ENCODE measurements at regions not wholly inside any gene's neighbourhood (a gene's known extent, or its start where the extent isn't known, plus 50 kb on each side); places are given as distances from the start of the nearest gene placed in this dataset.

- ChIA-PET CTCF (no interaction called here), POLR2A (no interaction called here)
- TF ChIP-seq PKNOX1 (IDR thresholded peaks at IDR 0.05) (no peak), NFRKB (IDR thresholded peaks at IDR 0.05) (no peak), SP1 (IDR thresholded peaks at IDR 0.05) (no peak), HDGF (IDR thresholded peaks at IDR 0.05; ENCODE audit: borderline replicate concordance) (no peak), ZNF384 (IDR thresholded peaks at IDR 0.05) (no peak), FOXK2 (IDR thresholded peaks at IDR 0.05) (no peak), ARNT (IDR thresholded peaks at IDR 0.05) (no peak), ELF4 (IDR thresholded peaks at IDR 0.05) (no peak), BHLHE40 (IDR thresholded peaks at IDR 0.05; ENCODE audit: borderline replicate concordance) (no peak), LEF1 (IDR thresholded peaks at IDR 0.05; ENCODE audit: borderline replicate concordance) (no peak), SUZ12 (IDR thresholded peaks at IDR 0.05) (no peak), L3MBTL2 (conservative IDR thresholded peaks at IDR 0.05) (no peak), CTBP1 (IDR thresholded peaks at IDR 0.05; ENCODE audit: borderline replicate concordance) (no peak), FOXA1 (IDR thresholded peaks at IDR 0.05) (no peak), FOXM1 (IDR thresholded peaks at IDR 0.05; ENCODE audit: borderline replicate concordance) (no peak), TARDBP (IDR thresholded peaks at IDR 0.05) (no peak)
- DNase-seq (ENCODE audit: extremely low spot score) = no peak
These were observed 288.3 kb upstream of the ZC3H12C start for GRCh38 chr11:109804911-109805310.

DNA sequence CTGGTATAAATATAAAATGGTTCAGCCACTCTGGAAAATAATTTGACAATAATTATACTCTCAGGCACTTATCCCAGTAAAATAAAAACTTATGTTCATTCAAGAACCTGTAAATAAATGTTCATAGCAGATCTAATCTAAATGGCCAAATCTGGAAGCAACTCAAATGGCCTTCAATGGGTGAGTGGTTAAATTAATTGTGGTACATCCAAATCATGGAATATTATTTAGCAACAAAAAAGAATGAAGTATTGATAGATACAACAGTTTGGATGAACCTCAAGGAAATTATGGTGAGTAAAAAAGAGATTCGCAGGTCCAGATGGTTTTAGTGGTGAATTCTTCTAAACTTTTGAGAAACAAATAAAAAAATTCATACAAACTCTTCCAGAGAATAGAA lies 287.0 kb upstream of the ZC3H12C start:
- DNase-seq (ENCODE audit: extremely low spot score) = no peak
- ChIA-PET CTCF (no interaction called here), POLR2A (no interaction called here)
- no peak for TF ChIP-seq LEF1 (IDR thresholded peaks at IDR 0.05; ENCODE audit: borderline replicate concordance)
- TF ChIP-seq HDGF (IDR thresholded peaks at IDR 0.05; ENCODE audit: borderline replicate concordance) = no peak

- no peak for TF ChIP-seq PKNOX1 (IDR thresholded peaks at IDR 0.05)
- TF ChIP-seq FOXA1 (IDR thresholded peaks at IDR 0.05) = no peak
- TF ChIP-seq BHLHE40 (IDR thresholded peaks at IDR 0.05; ENCODE audit: borderline replicate concordance) = no peak
- TF ChIP-seq FOXM1 (IDR thresholded peaks at IDR 0.05; ENCODE audit: borderline replicate concordance) = no peak
- CTCF ChIA-PET = no interaction called here
- no peak for DNase-seq (ENCODE audit: extremely low spot score)
- POLR2A ChIA-PET = no interaction called here
These were observed 284.6 kb upstream of the ZC3H12C start for GRCh38 chr11:109808569-109808968.

DNA sequence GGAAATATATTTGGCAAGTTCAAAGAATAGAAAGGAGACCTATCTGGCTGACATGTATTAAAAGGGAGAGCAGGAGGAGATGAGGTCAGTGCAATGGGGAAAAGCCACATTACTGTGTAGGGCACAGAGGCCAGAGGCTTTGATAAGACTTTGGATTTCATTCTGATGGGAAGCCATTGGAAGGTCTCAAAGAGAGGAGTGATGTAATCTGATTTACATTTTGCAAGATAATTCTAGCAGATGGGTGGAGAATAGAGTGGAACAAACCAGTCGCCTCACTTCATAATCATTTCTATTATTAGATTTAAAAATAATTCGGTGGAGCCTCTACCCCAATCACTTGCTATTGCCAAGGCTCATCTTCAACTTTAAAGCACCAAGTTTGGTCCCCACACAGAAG lies 278.4 kb upstream of the ZC3H12C start:
- CTCF ChIA-PET = no interaction called here
- no peak for DNase-seq (ENCODE audit: extremely low spot score)
- POLR2A ChIA-PET = no interaction called here
- TF ChIP-seq NFRKB (IDR thresholded peaks at IDR 0.05) (no peak), ELF4 (IDR thresholded peaks at IDR 0.05) (no peak), FOXA1 (IDR thresholded peaks at IDR 0.05) (no peak), SP1 (IDR thresholded peaks at IDR 0.05) (no peak), HDGF (IDR thresholded peaks at IDR 0.05; ENCODE audit: borderline replicate concordance) (no peak), L3MBTL2 (conservative IDR thresholded peaks at IDR 0.05) (no peak), PKNOX1 (IDR thresholded peaks at IDR 0.05) (no peak)

GRCh38 chr11:109815500-109816150 lies 277.6 kb upstream of the ZC3H12C start:
- TF ChIP-seq CTBP1 (IDR thresholded peaks at IDR 0.05; ENCODE audit: borderline replicate concordance) (no peak), FOXM1 (IDR thresholded peaks at IDR 0.05; ENCODE audit: borderline replicate concordance) (no peak), NFRKB (IDR thresholded peaks at IDR 0.05) (no peak), ARNT (IDR thresholded peaks at IDR 0.05) (no peak), SP1 (IDR thresholded peaks at IDR 0.05) (no peak), FOXA1 (IDR thresholded peaks at IDR 0.05) (no peak), HDGF (IDR thresholded peaks at IDR 0.05; ENCODE audit: borderline replicate concordance) (no peak), PKNOX1 (IDR thresholded peaks at IDR 0.05) (no peak), LEF1 (IDR thresholded peaks at IDR 0.05; ENCODE audit: borderline replicate concordance) (no peak), ZNF384 (IDR thresholded peaks at IDR 0.05) (no peak), ELF4 (IDR thresholded peaks at IDR 0.05) (no peak), TARDBP (IDR thresholded peaks at IDR 0.05) (no peak)
- ChIA-PET CTCF (no interaction called here), POLR2A (no interaction called here)
- no peak for DNase-seq (ENCODE audit: extremely low spot score)

- POLR2A ChIA-PET = no interaction called here
- TF ChIP-seq SUZ12 (IDR thresholded peaks at IDR 0.05) (no peak), TARDBP (IDR thresholded peaks at IDR 0.05) (no peak), LEF1 (IDR thresholded peaks at IDR 0.05; ENCODE audit: borderline replicate concordance) (no peak), ELF4 (IDR thresholded peaks at IDR 0.05) (no peak), L3MBTL2 (conservative IDR thresholded peaks at IDR 0.05) (no peak), FOXM1 (IDR thresholded peaks at IDR 0.05; ENCODE audit: borderline replicate concordance) (no peak), HDGF (IDR thresholded peaks at IDR 0.05; ENCODE audit: borderline replicate concordance) (no peak), ARNT (IDR thresholded peaks at IDR 0.05) (no peak), FOXK2 (IDR thresholded peaks at IDR 0.05) (no peak), PKNOX1 (IDR thresholded peaks at IDR 0.05) (no peak), FOXA1 (IDR thresholded peaks at IDR 0.05) (no peak), CTBP1 (IDR thresholded peaks at IDR 0.05; ENCODE audit: borderline replicate concordance) (no peak)
- no peak for DNase-seq (ENCODE audit: extremely low spot score)
- CTCF ChIA-PET = no interaction called here
These were observed 274.9 kb upstream of the ZC3H12C start for GRCh38 chr11:109818290-109818689.
